Activated CD4-positive, alpha-beta T cell treated with anti-CD3 and anti-CD28 coated beads for 36 hours (primary cell): ENCODE measurements at regions not wholly inside any gene's neighbourhood (a gene's known extent, or its start where the extent isn't known, plus 50 kb on each side); places are given as distances from the start of the nearest gene placed in this dataset.
"Not testable (repeated sequence)": the region's sequence is repeated elsewhere in the genome, so short reads cannot be mapped to it uniquely, and the experiment has no call there.

ENCODE experiments used
- ATAC-seq: fragments of 200-7000 bp; cut with Tn5 transposase; one replicate; pipeline ENCODE4 v1.10.0; 2021; ENCODE audit warnings: mild to moderate bottlenecking, moderate library complexity
- CTCF ChIA-PET: fragments of 350-600 bp; sonication (Branson Sonifier 250); formaldehyde crosslinking; loops from one replicate; lab custom pipeline; 2021; ENCODE audit warnings: antibody characterized with exemption; lab: Charles Lee
- POLR2A ChIA-PET: fragments of 350-600 bp; sonication (Branson Sonifier 250); formaldehyde crosslinking; loops from one replicate; lab custom pipeline; 2021; ENCODE audit warnings: antibody characterized with exemption, inconsistent platforms; lab: Charles Lee
- DNase-seq: peaks from one replicate; pipeline ENCODE4 v3.0.0-alpha.2; 2020
- H3K27ac Mint-ChIP-seq: one replicate; pipeline ENCODE4 v1.8.0; 2021; ENCODE audit warnings: mixed read lengths
- H3K27me3 Mint-ChIP-seq: one replicate; pipeline ENCODE4 v1.8.0; 2021; ENCODE audit warnings: mixed read lengths
- H3K36me3 Mint-ChIP-seq: one replicate; pipeline ENCODE4 v1.8.0; 2021; ENCODE audit warnings: low read depth, mixed read lengths
- H3K4me1 Mint-ChIP-seq: one replicate; pipeline ENCODE4 v1.8.0; 2021; ENCODE audit warnings: mixed read lengths
- H3K4me3 Mint-ChIP-seq: one replicate; pipeline ENCODE4 v1.8.0; 2021; ENCODE audit warnings: mild to moderate bottlenecking, moderate library complexity, mixed read lengths
- H3K9me3 Mint-ChIP-seq: one replicate; pipeline ENCODE4 v1.8.0; 2021; ENCODE audit warnings: low read depth, mixed read lengths
- intact Hi-C, 2 experiments: fragments of 100-400 bp; cut with DNase I in 1 of 2; cut with micrococcal nuclease in 1 of 2; formaldehyde crosslinking; loops; one replicate each; pipeline versions ENCODE4 v1.14.2 to v1.15.1; 2022 to 2024; cut with DNase I, micrococcal nuclease

- CTCF ChIA-PET, result no interaction called here
Measured at GRCh38 chr3:87765256-87765655, 293.5 kb downstream of the CGGBP1 start.

GRCh38 chr3:87761795-87762194 lies 297.0 kb downstream of the CGGBP1 start:
- no peak for ATAC-seq

More at GRCh38 chr3:87765256-87765655, 293.5 kb downstream of the CGGBP1 start:
- ATAC-seq (no peak), DNase-seq (no peak)
- no peaks in the 10 kb centered on the region for H3K36me3 Mint-ChIP-seq
- no peaks in the 10 kb centered on the region for H3K9me3 Mint-ChIP-seq
- no peak overlapping the region for H3K27ac Mint-ChIP-seq
- no peak overlapping the region for H3K4me3 Mint-ChIP-seq
- H3K4me1 Mint-ChIP-seq, result no peaks in the 10 kb centered on the region
- H3K27me3 Mint-ChIP-seq, result no peaks in the 10 kb centered on the region
- intact Hi-C loops, result no loop called here
- POLR2A ChIA-PET, result no interaction called here

GRCh38 chr3:87761341-87761740 lies 297.5 kb downstream of the CGGBP1 start:
- H3K4me1 Mint-ChIP-seq, result no peaks in the 10 kb centered on the region
- H3K9me3 Mint-ChIP-seq, result no peaks in the 10 kb centered on the region
- H3K27ac Mint-ChIP-seq, result no peak overlapping the region

More at GRCh38 chr3:87761795-87762194, 297.0 kb downstream of the CGGBP1 start:
- intact Hi-C loops, result no loop called here
- Mint-ChIP-seq H3K4me1 (no peaks in the 10 kb centered on the region), H3K27ac (no peak overlapping the region), H3K4me3 (no peak overlapping the region), H3K27me3 (peaks cover 2% of the 10 kb centered on the region), H3K36me3 (no peaks in the 10 kb centered on the region), H3K9me3 (no peaks in the 10 kb centered on the region)
- CTCF ChIA-PET, result interaction anchor here (0.6 kb wide), 1 partner anchor 824 kb away, joined by 3 read pairs; no protein-coding TSS in a partner anchor
- POLR2A ChIA-PET, result no interaction called here
- no peak for DNase-seq

DNA sequence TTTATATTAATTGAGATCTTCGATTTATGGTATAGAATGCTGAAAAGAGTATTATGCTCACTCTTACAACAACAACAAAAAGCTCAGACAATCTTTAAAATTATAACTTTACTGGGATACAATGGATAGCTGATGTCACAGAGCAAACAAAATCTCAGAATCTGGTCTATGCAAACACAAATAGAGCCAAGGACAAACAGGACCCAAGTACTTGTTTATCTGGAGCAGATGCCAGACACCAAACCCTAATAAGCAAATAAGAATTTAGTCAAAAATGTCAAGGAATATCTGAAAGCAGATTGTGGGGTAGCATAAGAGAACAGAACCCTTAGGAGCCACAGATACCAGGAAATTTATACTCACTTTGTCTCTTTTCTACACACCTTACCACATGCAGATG lies 302.2 kb downstream of the CGGBP1 start:
- peaks cover 4% of the 10 kb centered on the region for H3K27me3 Mint-ChIP-seq
- no peak overlapping the region for H3K4me3 Mint-ChIP-seq
- no peaks in the 10 kb centered on the region for H3K36me3 Mint-ChIP-seq

More at GRCh38 chr3:87761341-87761740, 297.5 kb downstream of the CGGBP1 start:
- DNase-seq (no peak), ATAC-seq (no peak)
- intact Hi-C loops, result no loop called here
- H3K27me3 Mint-ChIP-seq, result peaks cover 2% of the 10 kb centered on the region
- POLR2A ChIA-PET, result no interaction called here
- no peak overlapping the region for H3K4me3 Mint-ChIP-seq
- no peaks in the 10 kb centered on the region for H3K36me3 Mint-ChIP-seq
- CTCF ChIA-PET, result interaction anchor here (0.6 kb wide), 1 partner anchor 824 kb away, joined by 3 read pairs; no protein-coding TSS in a partner anchor

GRCh38 chr3:87755852-87756251 lies 303.0 kb downstream of the CGGBP1 start:
- intact Hi-C loops, result no loop called here
- CTCF ChIA-PET, result no interaction called here
- no peaks in the 10 kb centered on the region for H3K9me3 Mint-ChIP-seq
- no peak overlapping the region for H3K27ac Mint-ChIP-seq
- H3K36me3 Mint-ChIP-seq, result no peaks in the 10 kb centered on the region
- DNase-seq (no peak), ATAC-seq (no peak)
- peaks cover 6% of the 10 kb centered on the region for H3K27me3 Mint-ChIP-seq
- no peaks in the 10 kb centered on the region for H3K4me1 Mint-ChIP-seq
- no peak overlapping the region for H3K4me3 Mint-ChIP-seq
- POLR2A ChIA-PET, result no interaction called here

More for the DNA sequence above, 302.2 kb downstream of the CGGBP1 start:
- no peak for ATAC-seq
- no peaks in the 10 kb centered on the region for H3K9me3 Mint-ChIP-seq
- H3K4me1 Mint-ChIP-seq, result no peaks in the 10 kb centered on the region
- POLR2A ChIA-PET, result no interaction called here
- CTCF ChIA-PET, result no interaction called here
- H3K27ac Mint-ChIP-seq, result no peak overlapping the region
- intact Hi-C loops, result no loop called here
- DNase-seq, result no peak

DNA sequence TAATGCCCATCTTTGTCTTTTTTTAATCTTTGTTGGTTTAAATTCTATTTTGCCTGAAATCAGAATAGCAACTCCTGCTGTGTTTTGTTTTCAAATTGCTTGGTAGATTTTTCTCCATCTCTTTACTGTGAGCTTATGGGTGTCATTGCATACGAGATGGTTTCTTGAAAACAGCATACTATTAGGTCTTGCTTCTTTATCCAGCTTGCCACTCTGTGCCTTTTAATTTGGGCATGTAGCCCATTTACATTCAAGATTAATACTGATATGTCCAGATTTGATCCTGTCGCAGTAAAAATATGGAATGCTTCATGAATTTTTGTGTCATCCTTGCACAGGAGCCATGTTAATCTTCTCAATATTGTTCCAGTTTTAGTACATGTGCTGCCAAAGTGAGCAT lies 316.6 kb downstream of the CGGBP1 start:
- Mint-ChIP-seq H3K27me3 (peaks cover 2% of the 10 kb centered on the region), H3K4me1 (no peaks in the 10 kb centered on the region), H3K27ac (no peak overlapping the region), H3K36me3 (no peaks in the 10 kb centered on the region), H3K4me3 (no peak overlapping the region), H3K9me3 (peaks cover 11% of the 10 kb centered on the region)
- intact Hi-C loops, result no loop called here
- ATAC-seq (no peak), DNase-seq (no peak)
- POLR2A ChIA-PET, result no interaction called here
- CTCF ChIA-PET, result no interaction called here

GRCh38 chr3:87740894-87741293 lies 317.9 kb downstream of the CGGBP1 start:
- H3K4me3 Mint-ChIP-seq, POLR2A ChIA-PET, H3K27ac Mint-ChIP-seq, CTCF ChIA-PET, H3K36me3 Mint-ChIP-seq, H3K4me1 Mint-ChIP-seq, H3K27me3 Mint-ChIP-seq, ATAC-seq, DNase-seq, intact Hi-C loops: not testable (repeated sequence)
- peaks cover 11% of the 10 kb centered on the region for H3K9me3 Mint-ChIP-seq

DNA sequence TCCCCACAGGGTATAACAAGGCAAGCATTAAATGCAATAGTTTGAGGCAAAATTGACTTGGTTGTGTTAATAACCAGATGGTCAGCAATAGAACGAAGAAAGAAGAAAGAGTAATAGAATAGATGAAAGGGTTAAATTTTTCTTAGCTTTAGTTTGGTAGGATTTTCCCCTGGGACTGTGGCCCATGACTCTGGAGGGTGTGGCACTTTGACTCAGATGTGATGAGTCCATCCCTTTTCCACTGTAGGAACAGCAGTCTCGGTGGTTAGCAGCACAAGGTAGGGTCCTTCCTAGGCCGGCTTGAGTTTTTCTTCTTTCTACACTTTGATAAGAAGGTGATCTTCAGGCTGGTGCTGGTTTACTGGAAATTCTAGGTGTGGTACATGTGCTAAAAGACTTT lies 321.0 kb downstream of the CGGBP1 start:
- H3K4me1 Mint-ChIP-seq, intact Hi-C loops, ATAC-seq, H3K27ac Mint-ChIP-seq, CTCF ChIA-PET, H3K36me3 Mint-ChIP-seq, H3K27me3 Mint-ChIP-seq, POLR2A ChIA-PET, H3K4me3 Mint-ChIP-seq, DNase-seq: not testable (repeated sequence)
- peaks cover 11% of the 10 kb centered on the region for H3K9me3 Mint-ChIP-seq

GRCh38 chr3:87733671-87734367 lies 325.0 kb downstream of the CGGBP1 start:
- H3K27ac Mint-ChIP-seq, result no peak overlapping the region
- no peak overlapping the region for H3K4me3 Mint-ChIP-seq
- CTCF ChIA-PET, result no interaction called here
- H3K27me3 Mint-ChIP-seq, result no peaks in the 10 kb centered on the region
- no peaks in the 10 kb centered on the region for H3K36me3 Mint-ChIP-seq
- POLR2A ChIA-PET, result no interaction called here
- intact Hi-C loops, result no loop called here
- no peaks in the 10 kb centered on the region for H3K9me3 Mint-ChIP-seq
- DNase-seq (no peak), ATAC-seq (no peak)
- H3K4me1 Mint-ChIP-seq, result no peaks in the 10 kb centered on the region

- Mint-ChIP-seq H3K4me1 (no peaks in the 10 kb centered on the region), H3K4me3 (no peak overlapping the region), H3K27ac (no peak overlapping the region), H3K9me3 (no peaks in the 10 kb centered on the region), H3K36me3 (no peaks in the 10 kb centered on the region), H3K27me3 (no peaks in the 10 kb centered on the region)
- POLR2A ChIA-PET, result no interaction called here
- CTCF ChIA-PET, result no interaction called here
- ATAC-seq (no peak), DNase-seq (no peak)
- intact Hi-C loops, result no loop called here
Measured at GRCh38 chr3:87732294-87732693, 326.5 kb downstream of the CGGBP1 start.

GRCh38 chr3:87727783-87728182 lies 331.0 kb downstream of the CGGBP1 start:
- ATAC-seq (no peak), DNase-seq (no peak)
- ChIA-PET CTCF (no interaction called here), POLR2A (no interaction called here)
- Mint-ChIP-seq H3K4me3 (no peak overlapping the region), H3K27me3 (no peaks in the 10 kb centered on the region), H3K27ac (no peak overlapping the region), H3K9me3 (peaks cover 5% of the 10 kb centered on the region), H3K36me3 (no peaks in the 10 kb centered on the region), H3K4me1 (no peaks in the 10 kb centered on the region)
- intact Hi-C loops, result no loop called here

DNA sequence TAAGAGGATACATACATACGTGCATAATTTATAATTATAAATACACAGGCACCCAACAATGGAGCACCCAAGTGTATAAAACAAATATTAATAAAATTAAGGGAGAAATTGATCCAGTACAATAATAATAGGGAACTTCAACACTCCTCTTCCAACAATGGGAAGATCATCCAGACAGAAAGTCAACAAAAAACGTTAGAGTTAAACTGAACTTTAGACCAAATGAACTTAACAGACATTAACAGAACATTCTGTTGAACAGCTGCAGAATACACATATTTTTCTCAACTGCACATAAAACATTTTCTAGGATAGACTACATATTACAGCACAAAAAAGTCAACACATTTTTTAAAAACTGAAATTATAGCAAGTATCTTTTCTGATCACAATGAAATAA lies 339.7 kb downstream of the CGGBP1 start:
- Mint-ChIP-seq H3K4me1 (no peaks in the 10 kb centered on the region), H3K4me3 (no peak overlapping the region), H3K36me3 (no peaks in the 10 kb centered on the region), H3K27me3 (no peaks in the 10 kb centered on the region), H3K27ac (no peak overlapping the region), H3K9me3 (no peaks in the 10 kb centered on the region)
- intact Hi-C loops, result no loop called here
- ATAC-seq (no peak), DNase-seq (no peak)
- ChIA-PET CTCF (no interaction called here), POLR2A (no interaction called here)
